Renal pelvis (tissue), 1 donor: ENCODE measurements at regions not wholly inside any gene's neighbourhood (a gene's known extent, or its start where the extent isn't known, plus 50 kb on each side); places are given as distances from the start of the nearest gene placed in this dataset.
"Not testable (repeated sequence)": the region's sequence is repeated elsewhere in the genome, so short reads cannot be mapped to it uniquely, and the experiment has no call there.

Source experiments
- DNase-seq: peaks from one replicate; pipeline ENCODE4 v3.0.0-alpha.2; 2013

DNA sequence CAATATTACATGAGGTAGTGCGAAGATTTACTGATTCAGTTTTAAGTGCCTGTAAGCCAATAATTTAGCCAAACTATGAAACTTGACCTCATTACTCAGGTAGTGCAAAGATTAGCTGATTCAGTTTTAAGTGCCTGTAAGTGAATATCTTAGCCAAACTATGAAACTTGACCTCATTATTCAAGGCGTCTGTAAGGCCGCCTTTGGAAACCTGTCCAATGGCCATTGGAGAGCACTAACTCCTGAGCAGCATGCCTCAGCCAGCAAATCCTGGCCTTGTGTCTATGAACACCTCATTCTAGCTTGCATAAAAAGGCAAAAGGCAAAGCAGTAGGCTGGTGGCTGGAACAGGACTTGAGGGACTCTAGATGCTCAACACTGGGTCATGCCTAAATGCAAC lies 127.0 kb upstream of the GPR12 start:
- no peak for DNase-seq

DNA sequence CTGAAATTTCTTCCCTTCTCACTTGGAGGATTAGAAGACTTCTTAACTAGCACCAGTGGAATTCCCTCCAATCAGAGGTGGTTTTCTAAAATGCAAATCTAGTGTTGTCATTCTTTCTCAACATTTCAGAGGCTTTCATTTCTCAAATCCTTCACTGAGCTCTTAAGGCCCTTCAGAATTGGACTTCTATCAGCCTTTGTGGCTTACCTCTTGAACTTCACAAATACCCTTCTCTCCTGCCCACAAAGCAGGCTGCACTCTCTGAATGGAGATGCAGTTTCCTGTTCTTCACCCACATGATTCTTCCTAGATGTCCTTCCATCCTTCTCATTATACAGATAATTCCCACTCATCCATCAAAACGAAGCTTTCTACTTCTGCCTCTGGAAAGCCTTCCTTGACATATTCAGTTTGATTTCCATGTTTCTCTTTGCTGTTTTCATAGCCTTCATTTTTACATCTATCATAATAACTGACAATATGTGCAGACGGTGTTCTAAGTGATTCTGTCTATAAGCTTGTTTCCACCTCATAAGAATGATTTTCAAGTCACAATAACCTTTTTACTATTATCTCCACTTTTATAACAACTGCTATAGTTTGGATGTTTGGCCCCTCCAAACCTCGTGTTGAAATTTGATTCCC lies 123.1 kb upstream of the GPR12 start:
- no peak for DNase-seq

DNA sequence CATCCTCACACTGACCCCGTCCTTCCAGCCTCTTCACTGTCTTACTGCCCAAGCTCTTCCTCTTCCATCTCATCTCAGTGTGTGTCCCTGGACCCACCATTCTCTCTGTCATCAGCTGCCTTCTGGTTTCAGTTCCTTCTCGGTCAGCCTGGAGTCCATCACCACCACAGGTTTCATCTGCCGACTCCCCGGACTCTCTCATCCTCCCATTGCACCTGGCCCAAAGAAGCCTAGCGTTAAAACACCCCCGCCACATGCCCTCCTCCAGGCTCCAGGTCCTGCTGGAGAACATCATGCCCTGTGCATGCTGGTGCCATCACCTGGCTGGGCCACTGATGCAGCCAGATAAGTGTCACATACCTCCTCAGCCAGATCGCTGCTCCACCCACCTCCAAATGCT lies 122.1 kb upstream of the GPR12 start:
- no peak for DNase-seq

DNA sequence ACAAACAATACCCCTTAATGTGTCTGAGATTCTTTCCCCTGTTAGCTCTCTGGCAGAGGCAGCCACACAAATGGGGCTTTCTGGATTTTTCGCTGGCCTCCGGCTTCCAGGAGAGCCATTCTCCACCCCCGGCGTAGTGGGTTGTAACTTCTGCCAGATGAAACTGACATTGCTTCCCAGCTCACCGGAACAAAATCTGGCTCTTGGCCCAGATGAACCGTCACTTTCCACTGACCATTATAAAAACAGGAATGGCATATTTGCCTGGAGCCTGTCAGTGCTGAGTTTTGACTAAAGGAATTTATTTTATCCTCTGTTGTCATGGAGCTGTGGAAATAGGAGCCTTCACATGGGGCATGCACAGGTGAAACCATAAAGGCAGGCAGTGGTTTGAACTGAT lies 120.6 kb upstream of the GPR12 start:
- DNase-seq = peak; percentile 11

DNA sequence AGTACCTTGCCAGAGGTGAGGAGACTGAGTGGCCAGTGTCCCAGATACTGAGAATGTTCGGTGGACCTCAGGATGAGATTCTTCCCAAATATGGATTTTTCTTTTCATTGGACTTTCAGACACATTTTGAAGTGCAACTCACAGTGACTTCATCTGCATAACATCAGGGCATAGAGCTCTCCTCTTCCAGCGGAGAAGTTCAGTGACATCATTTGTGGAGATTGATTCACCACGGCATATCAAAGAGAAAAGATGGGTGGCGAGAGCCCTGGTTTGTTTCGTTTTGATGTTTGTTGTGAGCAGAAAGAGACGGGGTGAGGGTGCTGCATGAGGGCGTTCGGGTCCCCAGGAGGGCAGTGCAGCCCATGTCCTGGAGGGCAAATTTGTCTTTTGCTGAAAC lies 120.1 kb upstream of the GPR12 start:
- DNase-seq = no peak

DNA sequence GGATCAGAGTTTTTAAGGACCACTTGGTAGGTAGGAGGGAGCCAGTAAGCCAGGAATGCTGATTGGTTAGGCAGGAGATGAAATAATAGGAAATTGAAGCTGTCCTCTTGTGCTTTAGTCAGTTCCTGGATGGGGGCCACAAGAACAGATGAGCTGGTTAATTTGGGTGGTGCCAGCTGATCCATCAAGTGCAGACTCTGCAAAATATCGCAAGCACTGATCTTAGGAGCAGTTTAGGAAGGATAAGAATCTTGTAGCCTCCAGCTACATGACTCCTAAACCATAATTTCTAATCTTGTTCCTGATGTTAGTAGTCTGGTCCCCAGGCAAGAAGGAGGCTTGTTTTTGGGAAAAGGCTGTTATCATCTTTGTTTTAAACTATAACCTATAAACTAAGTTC lies 117.9 kb upstream of the GPR12 start:
- no peak for DNase-seq

DNA sequence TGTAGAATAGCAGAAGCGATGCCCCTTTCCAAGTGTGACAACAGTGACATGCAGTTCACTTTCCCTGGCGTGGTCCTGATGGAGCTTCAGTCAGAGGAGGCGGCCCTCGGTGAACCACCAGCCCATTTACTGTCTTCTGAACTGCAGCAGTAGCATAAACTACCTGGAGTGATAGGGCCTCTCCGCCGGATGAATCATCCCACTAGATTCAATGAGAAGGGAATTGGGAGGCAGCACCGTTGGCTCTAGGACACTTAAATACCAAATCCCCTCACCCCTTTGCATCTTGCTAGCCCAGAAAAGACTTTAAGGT lies 112.8 kb upstream of the GPR12 start:
- no peak for DNase-seq

DNA sequence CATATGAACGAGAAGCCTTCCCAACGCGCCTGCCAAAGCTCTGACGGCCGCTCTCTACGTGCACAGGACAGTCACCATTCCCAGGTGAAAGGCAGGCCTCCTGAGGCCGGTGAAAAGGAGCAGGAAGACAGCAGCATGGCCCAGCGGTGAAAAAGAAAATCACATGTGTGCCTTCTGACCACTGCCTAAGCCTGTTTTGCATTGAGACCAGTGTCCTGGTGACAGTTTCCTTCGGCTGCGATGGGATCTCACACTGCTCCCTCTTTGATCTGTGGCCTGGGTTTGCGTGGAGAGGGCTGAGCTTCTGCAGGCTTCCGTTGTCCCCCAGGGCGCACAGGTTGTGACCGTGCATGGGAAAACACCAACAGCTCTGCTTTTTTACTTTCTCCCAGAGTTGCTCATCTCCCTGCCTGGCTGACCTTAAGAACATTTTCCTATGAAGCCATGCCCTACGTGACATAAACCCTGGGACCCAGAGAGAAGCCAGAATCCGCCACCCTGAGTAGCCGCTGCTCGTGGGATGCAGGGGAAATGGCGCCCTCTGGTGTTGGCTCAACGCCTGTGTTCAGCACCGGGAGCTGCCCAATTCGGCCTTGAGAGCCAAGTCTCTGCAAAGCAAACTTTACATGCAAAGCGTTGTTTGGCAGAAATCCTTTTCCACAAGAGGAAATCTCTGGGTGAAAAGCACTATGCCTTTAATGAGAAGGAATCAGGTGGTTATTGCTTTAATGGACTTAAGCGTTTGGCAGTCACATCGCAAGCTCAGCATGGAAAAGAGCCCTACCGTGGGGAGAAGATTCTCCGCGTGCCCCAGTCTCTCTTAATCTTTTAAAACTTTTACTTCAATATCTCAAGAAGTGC lies 112.2 kb upstream of the GPR12 start:
- DNase-seq = peak; percentile 16

DNA sequence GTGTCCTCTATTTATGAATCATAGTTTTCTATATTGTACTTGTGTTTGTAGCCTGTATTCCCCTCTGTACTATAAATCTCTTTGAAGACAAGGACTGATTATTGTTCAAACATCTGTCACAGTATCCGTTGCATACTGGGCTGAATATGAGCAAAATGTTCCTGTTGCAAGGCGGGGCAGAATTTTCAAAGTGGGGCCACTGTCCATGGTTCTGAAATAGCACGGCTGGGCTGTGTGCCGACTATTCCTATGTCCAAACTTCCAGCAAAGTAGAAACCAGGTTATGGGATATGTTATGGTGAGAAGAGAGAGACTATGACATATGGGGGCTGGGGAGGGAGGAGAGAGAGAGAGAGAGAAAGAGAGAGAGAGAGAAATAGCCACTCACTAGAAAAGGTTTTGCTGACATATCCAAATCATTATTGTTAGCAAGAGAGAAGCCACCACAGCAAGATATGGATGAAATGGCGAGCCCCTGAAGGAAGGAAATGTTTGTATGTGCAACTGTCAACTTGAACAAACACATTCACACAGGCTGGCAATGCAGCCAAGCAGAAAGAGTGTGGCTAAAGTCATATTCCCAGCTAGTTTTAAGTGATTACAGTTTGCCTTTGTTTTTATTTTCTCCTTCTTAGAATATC lies 107.0 kb upstream of the GPR12 start:
- DNase-seq = peak; percentile 60

DNA sequence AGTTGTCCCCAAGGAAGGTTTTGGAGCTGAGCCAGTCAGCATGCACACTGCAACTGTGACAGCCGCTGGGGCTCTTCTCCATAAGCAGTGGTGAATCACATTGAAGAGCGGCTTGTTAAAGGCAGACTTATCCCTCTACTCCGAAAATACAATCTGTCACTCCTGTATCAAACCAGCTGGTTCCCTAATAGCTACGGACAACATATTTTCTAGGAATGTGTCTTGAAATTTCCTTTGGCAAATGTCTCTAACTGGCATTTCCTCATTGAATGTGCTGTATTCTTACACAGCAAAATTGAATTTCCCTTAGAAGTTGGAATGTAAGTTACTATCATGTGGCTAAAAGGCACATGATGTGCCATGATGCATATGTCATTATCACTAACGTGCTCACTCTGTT lies 104.0 kb upstream of the GPR12 start:
- DNase-seq = no peak

DNA sequence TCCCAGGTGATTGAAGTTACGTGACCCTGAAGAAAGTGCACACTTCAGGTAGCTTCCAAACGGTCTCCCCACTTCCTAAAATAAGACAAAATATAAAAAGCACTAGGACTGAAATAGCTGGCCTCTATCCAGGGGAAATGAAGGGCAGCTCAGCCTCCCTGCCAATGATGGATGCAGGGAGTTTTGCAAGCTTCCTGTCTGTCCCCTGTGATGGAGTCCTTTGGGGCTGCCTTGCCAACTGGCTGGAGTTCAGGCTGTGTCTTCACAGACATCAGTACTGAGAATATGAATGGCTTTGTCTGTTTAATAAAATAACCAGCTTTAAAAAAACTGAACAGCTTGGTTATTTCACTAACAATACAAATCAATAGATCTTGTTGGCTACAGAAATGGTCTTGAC lies 101.4 kb upstream of the GPR12 start:
- no peak for DNase-seq

DNA sequence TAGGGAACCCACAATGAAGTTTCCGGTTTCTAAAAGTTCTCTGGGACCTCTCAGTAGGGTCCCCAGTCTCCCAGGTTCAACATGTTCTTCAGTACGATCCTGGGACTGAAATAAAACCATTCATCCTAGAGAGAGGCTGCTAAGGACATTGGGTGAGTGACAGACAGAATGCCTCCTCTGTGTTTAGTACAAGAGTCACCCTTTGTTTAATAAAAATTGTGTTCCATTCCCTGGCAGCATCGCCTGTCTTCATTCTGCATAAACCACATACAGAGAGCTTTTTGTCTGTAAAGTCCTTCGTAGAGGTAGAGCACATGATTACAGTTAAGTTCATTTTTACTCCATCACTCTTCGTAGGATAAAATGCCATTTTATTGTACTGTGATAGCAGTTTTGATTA lies 95.3 kb upstream of the GPR12 start:
- no peak for DNase-seq

DNA sequence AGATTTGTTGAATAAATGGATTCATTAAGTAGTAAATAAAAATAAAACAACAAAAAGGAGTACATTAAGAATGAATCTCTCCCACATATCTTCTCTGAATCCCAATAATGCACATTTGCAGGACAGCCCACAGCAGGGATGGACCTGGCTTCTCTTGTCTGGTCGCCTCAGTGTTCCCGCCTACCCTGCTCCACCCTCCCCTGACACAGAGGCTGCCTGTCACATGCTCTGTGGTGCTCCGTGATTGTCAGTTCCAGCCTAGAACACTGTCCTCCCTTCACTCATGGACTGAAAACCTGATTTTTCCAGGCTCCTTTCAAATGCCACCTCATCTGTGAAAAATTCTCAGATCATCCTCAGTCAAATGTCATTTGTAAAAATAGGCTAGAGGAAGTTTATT lies 94.5 kb upstream of the GPR12 start:
- DNase-seq = no peak

DNA sequence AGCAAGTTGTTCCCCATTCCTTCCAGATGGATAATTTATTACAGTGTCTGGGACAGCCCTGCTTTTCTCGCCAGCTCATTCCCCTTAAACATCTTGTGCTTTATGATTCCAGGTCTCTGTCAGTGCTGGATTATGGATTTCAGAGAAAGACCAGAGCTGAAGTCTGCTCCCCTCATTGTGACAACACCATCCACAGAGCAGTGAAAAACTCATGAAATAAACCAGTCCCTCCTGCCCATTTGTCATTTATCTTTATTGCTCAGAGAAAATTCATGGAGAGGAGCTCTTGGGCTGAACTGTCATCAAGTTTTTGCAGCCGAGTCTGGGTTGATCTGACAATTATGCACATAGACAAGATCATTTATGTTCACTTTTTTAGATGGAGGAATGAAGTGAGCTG lies 92.7 kb upstream of the GPR12 start:
- DNase-seq = no peak

DNA sequence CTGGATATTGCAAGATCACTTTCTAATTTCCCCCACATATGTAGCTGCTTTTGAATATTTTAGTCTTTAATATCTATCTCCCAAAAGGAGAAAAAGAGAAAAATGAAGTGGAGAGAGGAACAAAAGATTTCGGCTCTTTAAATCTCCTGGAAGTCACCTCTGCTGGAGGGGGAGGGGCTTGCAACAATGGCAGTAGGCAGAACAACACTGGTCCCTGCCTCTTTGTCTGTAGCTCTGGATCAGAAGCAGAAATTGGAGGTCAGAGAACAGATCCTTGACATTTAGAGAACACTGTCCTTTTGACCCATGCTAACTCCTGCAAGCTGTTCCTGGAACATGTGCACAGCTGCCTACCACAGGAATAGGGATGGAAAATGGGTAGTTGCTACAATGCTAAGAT lies 86.7 kb upstream of the GPR12 start:
- no peak for DNase-seq

DNA sequence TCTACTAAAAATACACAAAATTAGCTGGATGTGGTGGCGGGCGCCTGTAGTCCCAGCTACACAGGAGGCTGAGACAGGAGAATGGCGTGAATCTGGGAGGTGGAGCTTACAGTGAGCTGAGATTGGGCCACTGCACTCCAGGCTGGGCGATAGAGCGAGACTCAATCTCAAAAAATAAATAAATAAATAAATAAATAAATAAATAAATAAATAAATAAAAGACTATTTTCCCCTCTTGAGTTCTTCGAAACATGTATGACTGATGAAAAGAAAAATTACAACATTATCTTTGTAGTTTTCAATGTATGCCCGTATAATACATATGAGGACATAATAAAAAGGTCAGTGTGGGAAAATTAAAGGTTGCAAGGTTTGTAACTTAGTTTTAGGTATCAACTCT lies 84.5 kb upstream of the GPR12 start:
- DNase-seq = not testable (repeated sequence)

DNA sequence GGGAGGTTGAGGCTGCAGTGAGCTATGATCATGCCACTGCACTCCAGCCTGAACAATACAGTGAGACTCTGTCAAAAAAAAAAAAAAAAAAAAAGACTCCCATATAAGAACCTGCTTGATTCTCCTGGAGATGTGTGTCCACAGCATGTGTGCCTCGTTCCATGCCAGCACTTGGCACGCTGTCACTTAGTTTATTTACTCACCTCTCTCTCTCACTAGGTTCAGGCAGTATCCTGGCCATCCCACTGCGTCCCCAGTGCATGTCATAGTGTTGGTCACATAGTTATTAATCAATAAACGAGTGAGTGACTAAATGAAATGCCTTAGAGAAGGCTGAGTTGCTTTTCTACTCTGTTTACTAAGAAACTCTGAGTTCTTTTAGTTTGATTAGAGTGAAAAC lies 79.1 kb upstream of the GPR12 start:
- no peak for DNase-seq

DNA sequence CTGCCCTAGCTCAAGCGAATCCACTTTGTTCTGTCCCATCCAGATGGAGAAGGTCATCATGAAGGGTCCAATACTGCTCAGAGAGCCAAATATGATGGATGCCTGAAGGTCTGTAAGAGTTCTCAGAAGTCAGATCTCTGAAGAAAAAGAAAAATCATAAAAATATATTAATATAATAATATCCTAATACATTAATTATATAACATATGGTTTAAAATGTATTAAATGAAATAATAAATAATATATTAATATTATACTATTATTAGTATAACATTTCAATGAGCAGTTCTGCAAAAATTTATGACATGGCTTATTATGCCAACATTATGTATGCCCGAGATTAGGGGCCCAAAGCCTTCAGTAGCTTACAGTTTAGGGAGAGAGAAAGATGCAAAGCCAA lies 78.2 kb upstream of the GPR12 start:
- DNase-seq = no peak

DNA sequence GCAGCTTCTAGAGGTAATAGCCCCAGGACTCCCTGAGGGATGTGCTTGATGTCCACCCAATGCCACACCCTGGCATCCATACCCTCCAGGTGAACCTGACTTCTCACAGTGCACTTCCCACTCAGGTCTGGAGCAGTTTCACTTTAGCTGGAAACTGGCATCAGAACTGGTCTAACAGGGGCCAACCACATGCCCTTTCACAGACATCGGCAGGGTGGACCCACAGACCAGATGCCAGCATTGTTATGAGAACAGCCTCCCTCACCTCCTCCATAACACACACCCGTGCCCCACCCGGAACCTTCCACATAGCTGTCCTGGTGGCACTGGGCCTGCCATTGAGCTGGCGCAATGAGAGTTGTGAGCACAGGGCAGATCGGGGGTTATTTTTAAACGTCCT lies 77.4 kb upstream of the GPR12 start:
- DNase-seq = no peak

DNA sequence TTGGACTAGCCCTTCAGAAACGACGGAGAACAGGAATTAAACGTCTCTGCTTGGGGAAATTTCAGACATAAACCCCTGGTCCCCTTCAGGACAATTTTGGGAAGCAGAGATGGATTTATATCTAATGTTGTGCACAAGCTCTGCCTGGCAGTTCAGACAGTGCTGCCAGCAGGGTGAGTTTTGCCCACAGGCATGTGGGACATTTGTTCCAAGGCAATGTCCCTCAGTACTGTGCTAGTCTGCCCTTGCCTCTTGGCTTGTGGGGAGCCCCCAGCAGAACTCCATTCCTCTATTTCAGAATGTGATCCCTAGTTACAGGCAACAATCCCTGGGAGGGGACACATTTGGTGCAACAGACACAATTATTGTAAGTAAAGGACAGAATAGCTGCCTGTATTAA lies 76.5 kb upstream of the GPR12 start:
- no peak for DNase-seq

DNA sequence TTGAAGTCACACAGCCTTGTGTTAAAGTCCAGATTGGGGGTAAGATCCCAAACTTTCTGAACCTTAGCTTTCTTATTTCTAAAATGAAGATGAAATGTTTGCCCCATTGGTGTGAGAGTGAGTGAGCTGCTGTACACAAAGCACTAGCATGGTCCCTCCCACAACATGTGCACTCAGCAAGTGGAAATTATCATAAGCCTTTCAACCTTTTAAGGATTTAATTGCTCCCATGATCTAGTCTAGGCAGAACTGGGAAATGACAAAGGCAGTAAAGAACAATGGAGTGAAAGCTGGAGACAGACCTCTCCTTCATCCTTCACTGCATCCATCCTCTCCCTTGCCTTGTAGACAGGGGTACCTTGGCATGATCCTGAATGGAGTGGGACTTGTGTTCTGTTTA lies 76.0 kb upstream of the GPR12 start:
- DNase-seq = no peak

DNA sequence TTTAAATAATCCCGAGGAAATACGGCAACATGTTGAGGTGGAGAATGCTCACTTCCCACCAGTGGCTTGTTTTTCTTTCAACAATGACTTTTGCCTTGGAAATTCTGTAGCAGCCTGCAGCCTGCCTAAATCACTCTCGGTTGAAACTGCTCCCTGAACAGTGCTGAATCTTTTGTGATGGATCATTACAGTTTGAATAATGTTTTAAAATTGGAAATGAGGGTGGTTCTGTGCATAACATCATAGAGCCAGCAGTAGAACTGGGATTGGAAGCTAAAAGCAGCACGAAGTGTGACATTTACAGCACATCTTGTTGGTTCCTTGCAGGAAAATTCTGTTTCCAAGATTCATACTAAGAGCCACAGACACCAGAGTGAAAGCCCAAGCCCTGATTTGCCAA lies 74.1 kb upstream of the GPR12 start:
- DNase-seq = no peak

DNA sequence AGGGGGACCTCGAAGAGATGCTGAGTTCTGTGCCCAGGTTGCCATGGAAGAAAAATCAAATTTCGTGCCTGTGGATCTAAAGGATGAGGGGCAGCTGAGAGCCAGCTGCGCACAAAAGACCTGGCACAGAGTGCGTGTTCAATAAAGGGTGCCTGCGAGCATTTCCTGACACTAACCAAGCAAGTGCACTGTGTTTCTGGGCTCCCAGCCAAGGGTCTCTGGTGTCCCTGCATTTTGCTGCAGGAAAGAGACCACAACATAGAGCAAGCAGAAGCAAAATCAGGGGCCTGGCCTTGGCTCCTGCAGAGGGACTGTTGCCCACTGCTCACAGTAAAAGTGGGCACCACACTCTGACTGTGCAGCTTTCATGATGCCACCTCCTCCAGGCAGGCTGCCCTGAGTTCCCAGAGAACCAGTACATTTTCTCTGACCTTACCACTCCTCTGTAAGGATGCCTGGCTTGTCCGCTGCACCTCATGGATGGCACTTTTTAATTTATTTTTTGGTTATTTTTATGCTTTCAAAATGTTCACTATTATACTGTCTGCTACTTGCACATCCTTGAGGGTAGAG lies 70.8 kb upstream of the GPR12 start:
- no peak for DNase-seq
